ENCODE measurements at regions not wholly inside any gene's neighbourhood (a gene's known extent, or its start where the extent isn't known, plus 50 kb on each side); places are given as distances from the start of the nearest gene placed in this dataset.
"Not testable (repeated sequence)": the region's sequence is repeated elsewhere in the genome, so short reads cannot be mapped to it uniquely, and the experiment has no call there.

DNA sequence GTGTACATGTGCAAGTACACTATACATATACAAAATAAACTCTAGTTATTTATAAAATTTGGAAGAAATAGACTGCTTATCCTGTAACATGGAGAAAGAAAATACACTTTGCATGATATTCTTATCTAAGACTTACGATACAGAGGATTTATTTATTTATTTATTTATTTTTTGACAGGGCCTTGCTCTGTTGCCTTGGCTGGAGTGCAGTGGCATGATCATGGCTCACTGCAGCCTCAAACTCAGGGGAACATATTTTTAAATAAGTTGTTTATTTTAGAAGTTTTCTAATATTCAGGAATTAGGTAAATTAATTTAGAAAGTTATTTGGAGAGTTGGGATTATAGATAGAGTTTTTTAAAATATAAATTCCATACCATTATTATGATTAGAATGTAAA, 116.7 kb downstream of the GPR85 start:
- H3K79me2 ChIP-seq (ENCODE audit: low read length), result no peaks in the 10 kb centered on the region
- DNase-seq, result no peak
- no peak overlapping the region for H2AFZ ChIP-seq (ENCODE audit: low read length)
- no peaks in the 10 kb centered on the region; the same call in 1 of the 2 replicates for H3K27me3 ChIP-seq (ENCODE audit: low read length)
- H3K27ac ChIP-seq (ENCODE audit: low read length), result no peak overlapping the region
- H3K36me3 ChIP-seq (ENCODE audit: insufficient read depth, low read length), result no peaks in the 10 kb centered on the region
- H3K4me1 ChIP-seq (ENCODE audit: low read length), result peaks cover 3% of the 10 kb centered on the region
- no peak overlapping the region for H3K4me2 ChIP-seq (ENCODE audit: low read depth, low read length, poor library complexity, severe bottlenecking)
- no peaks in the 10 kb centered on the region for H3K9me3 ChIP-seq (ENCODE audit: low read length)
- H4K20me1 ChIP-seq (ENCODE audit: insufficient read depth, low read depth, low read length), result no peaks in the 10 kb centered on the region
- H3K4me3 ChIP-seq (ENCODE audit: low read length), result no peak overlapping the region
- H3K9me2 ChIP-seq (replicated peaks; ENCODE audit: insufficient read depth, low read length), result no peaks in the 10 kb centered on the region; the same call in 1 of the 2 replicates
- no peak overlapping the region for H3K9ac ChIP-seq (ENCODE audit: low read length)

DNA sequence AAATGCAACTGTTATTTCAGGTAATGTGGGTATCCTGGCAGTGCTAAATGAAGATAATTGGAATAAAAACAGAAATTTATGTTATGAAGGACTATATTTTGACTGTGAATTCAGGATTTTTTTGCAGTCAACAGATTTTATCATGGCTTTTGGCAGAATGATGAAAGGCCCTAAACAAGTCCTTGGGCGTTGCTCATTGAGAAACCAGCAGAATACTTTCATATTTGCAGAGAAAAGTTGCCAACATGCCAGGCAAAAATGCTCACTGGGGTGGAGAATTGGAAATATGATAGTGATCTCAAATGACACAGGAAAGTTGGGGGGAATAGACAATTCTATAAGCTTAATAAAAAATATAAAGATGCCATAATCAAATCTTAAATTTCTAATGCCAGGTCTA, 121.1 kb downstream of the GPR85 start:
- no peak for DNase-seq
- H3K27ac ChIP-seq (ENCODE audit: low read length), result no peak overlapping the region
- H3K9me2 ChIP-seq (replicated peaks; ENCODE audit: insufficient read depth, low read length), result no peaks in the 10 kb centered on the region
- no peak overlapping the region for H2AFZ ChIP-seq (ENCODE audit: low read length)
- H3K4me3 ChIP-seq (ENCODE audit: low read length), result no peak overlapping the region
- H3K36me3 ChIP-seq (ENCODE audit: insufficient read depth, low read length), result no peaks in the 10 kb centered on the region
- no peaks in the 10 kb centered on the region for H3K9me3 ChIP-seq (ENCODE audit: low read length)
- H4K20me1 ChIP-seq (ENCODE audit: insufficient read depth, low read depth, low read length), result no peaks in the 10 kb centered on the region
- H3K79me2 ChIP-seq (ENCODE audit: low read length), result no peaks in the 10 kb centered on the region
- no peak overlapping the region for H3K9ac ChIP-seq (ENCODE audit: low read length)
- H3K27me3 ChIP-seq (ENCODE audit: low read length), result no peaks in the 10 kb centered on the region
- H3K4me1 ChIP-seq (ENCODE audit: low read length), result peaks cover 3% of the 10 kb centered on the region
- H3K4me2 ChIP-seq (ENCODE audit: low read depth, low read length, poor library complexity, severe bottlenecking), result no peak overlapping the region

DNA sequence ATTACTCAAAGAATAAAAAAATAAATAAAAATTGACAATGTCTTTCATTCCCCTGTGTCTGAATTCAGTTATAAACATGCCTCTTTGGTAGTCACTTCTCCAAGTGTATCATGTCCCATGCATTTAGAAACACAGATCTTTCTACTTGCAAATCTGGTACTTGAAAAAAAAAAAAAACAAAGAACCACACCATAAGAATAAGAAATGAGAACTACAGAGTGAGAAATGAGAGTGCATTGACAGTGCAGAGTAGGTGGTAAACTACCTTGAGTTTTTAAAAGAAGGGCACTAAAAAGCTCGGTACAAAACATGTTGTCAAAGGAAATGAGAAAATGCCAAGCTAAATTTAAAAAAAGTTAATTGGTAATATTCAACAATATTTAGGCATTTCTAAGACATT, 123.0 kb downstream of the GPR85 start:
- H2AFZ ChIP-seq (ENCODE audit: low read length), result no peak overlapping the region
- no peak overlapping the region for H3K9ac ChIP-seq (ENCODE audit: low read length)
- H3K36me3 ChIP-seq (ENCODE audit: insufficient read depth, low read length), result no peaks in the 10 kb centered on the region
- no peak for DNase-seq
- H3K4me3 ChIP-seq (ENCODE audit: low read length), result no peak overlapping the region
- no peak overlapping the region for H3K27ac ChIP-seq (ENCODE audit: low read length)
- no peaks in the 10 kb centered on the region for H4K20me1 ChIP-seq (ENCODE audit: insufficient read depth, low read depth, low read length)
- H3K4me2 ChIP-seq (ENCODE audit: low read depth, low read length, poor library complexity, severe bottlenecking), result no peak overlapping the region
- no peaks in the 10 kb centered on the region for H3K79me2 ChIP-seq (ENCODE audit: low read length)
- peaks cover 3% of the 10 kb centered on the region for H3K4me1 ChIP-seq (ENCODE audit: low read length)
- no peaks in the 10 kb centered on the region for H3K9me2 ChIP-seq (replicated peaks; ENCODE audit: insufficient read depth, low read length)
- H3K27me3 ChIP-seq (ENCODE audit: low read length), result no peaks in the 10 kb centered on the region
- H3K9me3 ChIP-seq (ENCODE audit: low read length), result no peaks in the 10 kb centered on the region

DNA sequence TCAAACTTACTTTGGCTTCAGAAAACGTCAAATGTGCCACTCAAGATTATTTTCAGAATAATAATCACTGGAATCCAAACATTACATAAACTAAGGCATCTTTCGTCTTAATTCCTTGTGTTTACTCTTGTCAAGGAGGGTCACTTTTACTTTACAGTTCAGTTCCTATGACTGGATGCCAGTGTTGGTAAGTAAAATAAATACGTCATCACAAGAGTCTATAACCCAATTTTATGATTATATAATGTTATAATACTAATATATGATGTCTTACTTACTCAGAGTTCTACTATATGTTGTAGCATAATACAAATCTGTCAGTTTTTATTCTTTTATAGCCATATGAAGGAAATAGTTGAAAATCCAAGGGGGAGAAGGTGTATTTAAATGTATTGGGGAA, 123.8 kb downstream of the GPR85 start:
- no peak overlapping the region for H3K4me3 ChIP-seq (ENCODE audit: low read length)
- no peak overlapping the region for H3K9ac ChIP-seq (ENCODE audit: low read length)
- DNase-seq, result no peak
- H3K9me2 ChIP-seq (replicated peaks; ENCODE audit: insufficient read depth, low read length), result no peaks in the 10 kb centered on the region
- no peaks in the 10 kb centered on the region for H3K79me2 ChIP-seq (ENCODE audit: low read length)
- peaks cover 3% of the 10 kb centered on the region for H3K4me1 ChIP-seq (ENCODE audit: low read length)
- no peaks in the 10 kb centered on the region for H3K36me3 ChIP-seq (ENCODE audit: insufficient read depth, low read length)
- H2AFZ ChIP-seq (ENCODE audit: low read length), result no peak overlapping the region
- no peaks in the 10 kb centered on the region for H4K20me1 ChIP-seq (ENCODE audit: insufficient read depth, low read depth, low read length)
- H3K4me2 ChIP-seq (ENCODE audit: low read depth, low read length, poor library complexity, severe bottlenecking), result no peak overlapping the region
- no peaks in the 10 kb centered on the region for H3K27me3 ChIP-seq (ENCODE audit: low read length)
- H3K9me3 ChIP-seq (ENCODE audit: low read length), result no peaks in the 10 kb centered on the region
- no peak overlapping the region for H3K27ac ChIP-seq (ENCODE audit: low read length)

DNA sequence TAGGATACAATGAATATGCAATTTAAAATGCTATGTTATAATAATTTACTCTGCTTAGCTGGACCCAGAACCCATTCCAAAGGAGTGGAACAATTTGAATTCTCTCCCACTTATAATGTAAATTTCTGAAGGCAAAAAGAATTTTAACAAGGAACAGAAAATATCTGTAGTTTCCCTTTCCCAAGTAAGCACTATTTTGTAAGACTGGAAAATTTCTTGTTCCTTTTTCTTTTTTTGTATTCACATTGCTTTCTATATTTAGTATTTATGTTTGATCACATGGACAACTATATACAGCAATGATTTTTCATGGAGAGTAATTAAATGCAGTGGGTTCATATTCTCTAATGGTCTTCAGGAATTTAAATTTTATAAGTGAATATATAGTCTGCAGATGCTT, 127.4 kb downstream of the GPR85 start:
- Histone ChIP-seq H3K36me3 (ENCODE audit: insufficient read depth, low read length) (no peaks in the 10 kb centered on the region), H3K27ac (ENCODE audit: low read length) (no peak overlapping the region), H3K79me2 (ENCODE audit: low read length) (no peaks in the 10 kb centered on the region), H3K27me3 (ENCODE audit: low read length) (no peaks in the 10 kb centered on the region), H3K4me1 (ENCODE audit: low read length) (no peaks in the 10 kb centered on the region), H4K20me1 (ENCODE audit: insufficient read depth, low read depth, low read length) (no peaks in the 10 kb centered on the region), H3K9me3 (ENCODE audit: low read length) (no peaks in the 10 kb centered on the region), H2AFZ (ENCODE audit: low read length) (no peak overlapping the region), H3K4me2 (ENCODE audit: low read depth, low read length, poor library complexity, severe bottlenecking) (no peak overlapping the region), H3K4me3 (ENCODE audit: low read length) (no peak overlapping the region), H3K9me2 (replicated peaks; ENCODE audit: insufficient read depth, low read length) (no peaks in the 10 kb centered on the region), H3K9ac (ENCODE audit: low read length) (no peak overlapping the region)
- DNase-seq, result no peak

DNA sequence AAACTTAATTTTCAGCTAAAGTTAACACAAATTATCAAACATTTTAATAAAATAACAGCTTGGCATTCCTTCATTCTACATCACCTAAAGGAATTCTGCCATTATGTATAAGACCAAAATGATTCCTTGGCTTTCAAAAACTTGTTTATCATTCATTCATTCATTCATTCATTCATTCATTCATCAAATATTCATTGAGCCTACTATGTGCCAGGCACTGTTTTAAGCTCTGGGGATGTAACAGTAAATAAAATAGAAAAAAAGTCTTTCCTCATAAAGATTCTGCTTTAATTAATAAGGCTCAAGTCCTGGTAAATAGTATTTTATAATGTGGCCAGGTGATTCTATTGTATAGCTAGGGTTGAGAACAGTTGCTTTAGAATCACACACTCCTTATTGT, 127.9 kb downstream of the GPR85 start:
- Histone ChIP-seq H3K4me1 (ENCODE audit: low read length) (no peaks in the 10 kb centered on the region), H3K9me2 (replicated peaks; ENCODE audit: insufficient read depth, low read length) (no peaks in the 10 kb centered on the region), H3K4me2 (ENCODE audit: low read depth, low read length, poor library complexity, severe bottlenecking) (no peak overlapping the region), H3K27ac (ENCODE audit: low read length) (no peak overlapping the region), H3K79me2 (ENCODE audit: low read length) (no peaks in the 10 kb centered on the region), H3K36me3 (ENCODE audit: insufficient read depth, low read length) (no peaks in the 10 kb centered on the region), H3K4me3 (ENCODE audit: low read length) (no peak overlapping the region), H3K27me3 (ENCODE audit: low read length) (no peaks in the 10 kb centered on the region), H2AFZ (ENCODE audit: low read length) (no peak overlapping the region), H3K9ac (ENCODE audit: low read length) (no peak overlapping the region), H3K9me3 (ENCODE audit: low read length) (no peaks in the 10 kb centered on the region), H4K20me1 (ENCODE audit: insufficient read depth, low read depth, low read length) (no peaks in the 10 kb centered on the region)
- no peak for DNase-seq

DNA sequence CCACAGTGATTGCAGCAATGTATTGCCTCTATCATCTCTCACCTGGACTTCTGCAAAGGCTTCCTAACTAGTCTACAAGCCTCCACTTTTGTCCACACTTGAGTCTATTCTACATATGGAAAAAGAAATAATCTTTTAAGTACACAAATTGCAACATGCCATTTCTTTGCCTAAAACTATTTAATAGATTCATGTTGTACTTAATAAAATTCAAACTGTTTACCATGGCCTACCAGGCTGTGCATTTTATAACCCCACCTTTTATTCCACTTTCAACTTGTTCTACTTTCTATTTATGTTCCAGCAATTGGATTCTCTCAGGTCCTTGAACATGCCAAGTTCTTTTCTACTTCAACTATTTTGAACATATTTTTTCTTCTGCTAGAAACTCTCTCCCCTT, 128.7 kb downstream of the GPR85 start:
- no peaks in the 10 kb centered on the region for H3K27me3 ChIP-seq (ENCODE audit: low read length)
- no peak overlapping the region for H2AFZ ChIP-seq (ENCODE audit: low read length)
- no peak overlapping the region for H3K4me2 ChIP-seq (ENCODE audit: low read depth, low read length, poor library complexity, severe bottlenecking)
- DNase-seq, result no peak
- H3K9me2 ChIP-seq (replicated peaks; ENCODE audit: insufficient read depth, low read length), result no peaks in the 10 kb centered on the region
- H3K79me2 ChIP-seq (ENCODE audit: low read length), result no peaks in the 10 kb centered on the region
- no peak overlapping the region for H3K4me3 ChIP-seq (ENCODE audit: low read length)
- H3K4me1 ChIP-seq (ENCODE audit: low read length), result no peaks in the 10 kb centered on the region
- H4K20me1 ChIP-seq (ENCODE audit: insufficient read depth, low read depth, low read length), result no peaks in the 10 kb centered on the region
- H3K9me3 ChIP-seq (ENCODE audit: low read length), result no peaks in the 10 kb centered on the region
- no peak overlapping the region for H3K27ac ChIP-seq (ENCODE audit: low read length)
- H3K36me3 ChIP-seq (ENCODE audit: insufficient read depth, low read length), result no peaks in the 10 kb centered on the region
- no peak overlapping the region for H3K9ac ChIP-seq (ENCODE audit: low read length)

DNA sequence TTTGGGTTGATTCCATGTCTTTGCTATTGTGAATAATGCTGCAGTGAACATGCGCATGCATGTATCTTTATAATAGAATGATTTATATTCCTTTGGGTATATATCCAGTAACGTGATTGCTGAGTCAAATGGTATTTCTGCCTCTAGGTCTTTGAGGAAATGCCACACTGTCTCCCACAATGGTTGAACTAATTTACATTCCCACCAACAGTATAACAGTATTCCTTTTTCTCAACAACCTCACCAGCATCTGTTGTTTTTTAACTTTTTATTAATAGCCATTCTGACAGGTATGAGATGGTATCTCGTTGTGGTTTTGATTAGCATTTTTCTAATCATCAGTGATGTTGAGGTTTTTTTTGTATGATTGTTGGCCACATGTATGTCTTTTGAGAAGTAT, 133.6 kb downstream of the GPR85 start:
- H3K4me2 ChIP-seq (ENCODE audit: low read depth, low read length, poor library complexity, severe bottlenecking); H3K27me3 ChIP-seq (ENCODE audit: low read length); H4K20me1 ChIP-seq (ENCODE audit: insufficient read depth, low read depth, low read length); H3K4me1 ChIP-seq (ENCODE audit: low read length); H3K9me3 ChIP-seq (ENCODE audit: low read length); H3K9ac ChIP-seq (ENCODE audit: low read length); H2AFZ ChIP-seq (ENCODE audit: low read length); H3K9me2 ChIP-seq (replicated peaks; ENCODE audit: insufficient read depth, low read length); H3K27ac ChIP-seq (ENCODE audit: low read length); DNase-seq; H3K4me3 ChIP-seq (ENCODE audit: low read length); H3K79me2 ChIP-seq (ENCODE audit: low read length); H3K36me3 ChIP-seq (ENCODE audit: insufficient read depth, low read length): not testable (repeated sequence)

DNA sequence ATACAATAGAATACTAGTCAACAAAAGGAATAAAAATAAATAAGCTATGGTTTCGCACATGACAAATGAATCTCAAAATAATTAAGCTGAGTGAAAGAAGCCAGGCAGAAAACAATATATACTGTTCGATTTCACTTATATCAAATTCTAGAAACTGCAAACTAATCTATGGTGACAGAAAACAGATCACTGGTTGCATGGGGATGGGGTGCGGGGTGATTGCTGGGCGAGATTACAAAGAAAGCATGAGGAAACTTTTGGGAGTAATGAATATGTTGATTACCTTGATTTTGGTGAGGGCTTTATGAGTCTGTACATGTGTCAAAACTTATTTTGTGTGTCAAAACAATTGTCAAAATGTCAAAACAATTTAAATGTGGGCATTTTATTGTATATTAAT, 135.6 kb downstream of the GPR85 start:
- Histone ChIP-seq H3K9me3 (ENCODE audit: low read length) (no peaks in the 10 kb centered on the region), H3K79me2 (ENCODE audit: low read length) (no peaks in the 10 kb centered on the region), H3K4me3 (ENCODE audit: low read length) (no peak overlapping the region), H2AFZ (ENCODE audit: low read length) (no peak overlapping the region), H3K9ac (ENCODE audit: low read length) (no peak overlapping the region), H3K27me3 (ENCODE audit: low read length) (no peaks in the 10 kb centered on the region), H3K4me2 (ENCODE audit: low read depth, low read length, poor library complexity, severe bottlenecking) (no peak overlapping the region), H3K36me3 (ENCODE audit: insufficient read depth, low read length) (no peaks in the 10 kb centered on the region), H3K27ac (ENCODE audit: low read length) (no peak overlapping the region), H3K9me2 (replicated peaks; ENCODE audit: insufficient read depth, low read length) (no peaks in the 10 kb centered on the region), H3K4me1 (ENCODE audit: low read length) (no peaks in the 10 kb centered on the region), H4K20me1 (ENCODE audit: insufficient read depth, low read depth, low read length) (no peaks in the 10 kb centered on the region)
- DNase-seq, result no peak

All from Karpas-422 (cell line).